Fibroblast of skin of left quadriceps (primary cell): ENCODE measurements at regions not wholly inside any gene's neighbourhood (a gene's known extent, or its start where the extent isn't known, plus 50 kb on each side); places are given as distances from the start of the nearest gene placed in this dataset.

ENCODE experiments used
- DNase-seq, 2 experiments: peaks; one replicate each; pipeline ENCODE4 v3.0.0-alpha.2; 2013; ENCODE audit warnings: low read depth in 2 of 2

GRCh38 chr3:22111226-22111625 is 360.2 kb upstream of the ZNF385D start:
- DNase-seq: no peak

GRCh38 chr3:22113453-22113852 is 362.4 kb upstream of the ZNF385D start:
- no peak for DNase-seq

- peak in 1 of 2 experiments; percentile 3 for DNase-seq
Measured at GRCh38 chr3:22115581-22115980, 364.6 kb upstream of the ZNF385D start.

DNA sequence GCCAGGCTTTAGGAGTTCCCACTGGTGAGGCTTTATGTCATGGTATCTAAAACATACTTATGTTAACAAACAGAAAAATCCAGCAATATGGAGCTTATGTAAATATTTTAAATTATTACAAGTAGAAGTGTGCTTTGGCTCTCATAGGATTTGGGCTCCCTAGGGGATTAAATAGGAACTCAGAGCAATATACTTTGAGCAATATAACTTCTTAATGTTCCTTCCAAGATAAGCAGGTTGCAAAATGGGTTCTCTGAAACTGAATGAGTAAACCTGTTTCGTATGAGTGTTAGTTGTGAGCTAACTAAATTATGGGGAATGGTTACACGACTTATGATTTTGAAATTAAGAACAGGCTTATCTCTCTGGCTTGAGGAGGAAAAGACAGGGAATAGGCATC is 366.1 kb upstream of the ZNF385D start:
- no peak for DNase-seq

- DNase-seq: peak in 1 of 2 experiments; percentile 25
Measured at GRCh38 chr3:22117751-22118346, 366.8 kb upstream of the ZNF385D start.

- no peak for DNase-seq
Measured at GRCh38 chr3:22118542-22118941, 367.5 kb upstream of the ZNF385D start.

- DNase-seq: no peak
Measured at GRCh38 chr3:22121068-22121701, 370.2 kb upstream of the ZNF385D start.

- DNase-seq: no peak
Measured at GRCh38 chr3:22122567-22122966, 371.6 kb upstream of the ZNF385D start.

GRCh38 chr3:22129101-22129500 is 378.1 kb upstream of the ZNF385D start:
- DNase-seq: no peak

DNA sequence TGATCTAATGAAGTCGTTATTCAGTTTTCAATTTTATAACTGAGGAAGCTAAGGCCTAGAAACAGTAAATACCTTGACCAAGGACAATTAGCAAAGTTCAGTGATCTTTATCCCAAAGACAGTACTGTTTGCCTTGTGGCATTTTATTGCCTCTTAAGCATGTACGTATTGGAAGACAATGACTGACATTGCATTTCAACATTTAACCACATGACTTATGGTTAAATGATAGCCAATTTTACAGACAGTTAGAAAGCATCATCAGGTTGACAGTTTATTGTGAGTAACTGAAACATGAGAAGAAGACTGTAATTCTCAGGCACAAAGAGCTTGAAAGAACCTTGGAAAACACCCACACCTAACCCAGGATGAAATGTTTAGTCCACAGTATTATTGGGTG is 390.8 kb upstream of the ZNF385D start:
- no peak for DNase-seq

- no peak for DNase-seq
Measured at GRCh38 chr3:22147161-22147560, 396.2 kb upstream of the ZNF385D start.

- DNase-seq: no peak
Measured at GRCh38 chr3:22156868-22157267, 405.9 kb upstream of the ZNF385D start.

DNA sequence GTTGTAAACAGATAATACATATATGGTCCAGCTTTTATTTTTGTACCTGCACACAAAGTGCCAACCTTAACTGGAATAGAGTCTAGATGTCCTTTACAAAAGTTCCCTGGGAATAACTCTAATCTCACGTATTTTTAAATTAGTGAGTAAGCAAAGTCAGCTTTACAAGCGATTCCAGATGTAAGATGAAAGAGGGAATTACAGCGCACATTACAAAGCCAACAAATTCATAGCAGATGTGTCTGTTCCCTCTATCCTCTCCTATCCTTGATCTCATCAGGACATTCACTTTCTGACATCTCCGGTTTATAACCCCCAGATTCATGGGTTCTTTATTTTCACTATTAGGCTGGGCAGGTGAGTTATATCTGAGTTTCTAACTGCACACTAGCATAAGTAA is 406.8 kb upstream of the ZNF385D start:
- DNase-seq: peak in 1 of 2 experiments; percentile 2

- no peak for DNase-seq
Measured at GRCh38 chr3:22159004-22159695, 408.1 kb upstream of the ZNF385D start.

DNA sequence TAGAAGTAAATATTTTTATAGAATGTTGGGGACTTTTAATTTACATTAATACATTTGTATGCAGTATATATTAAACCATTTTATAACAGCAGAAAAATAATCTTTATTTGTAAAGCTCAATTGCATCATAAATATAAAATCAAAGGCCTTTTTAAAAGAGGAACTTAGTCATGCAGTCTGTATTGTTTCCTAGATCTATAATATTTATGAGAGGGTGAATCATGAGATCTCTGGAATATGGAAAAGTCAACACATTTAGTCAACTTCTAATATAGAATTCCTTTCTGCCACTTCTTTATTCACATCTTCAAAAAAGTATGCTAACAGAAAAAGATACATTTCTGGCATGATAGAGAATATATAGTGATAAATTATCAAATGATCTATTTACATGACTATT is 410.3 kb upstream of the ZNF385D start:
- no peak for DNase-seq

- no peak for DNase-seq
Measured at GRCh38 chr3:22170370-22170769, 419.4 kb upstream of the ZNF385D start.

GRCh38 chr3:22172964-22173363 is 422.0 kb upstream of the ZNF385D start:
- DNase-seq: no peak

GRCh38 chr3:22175947-22176346 is 424.9 kb upstream of the ZNF385D start:
- no peak for DNase-seq

DNA sequence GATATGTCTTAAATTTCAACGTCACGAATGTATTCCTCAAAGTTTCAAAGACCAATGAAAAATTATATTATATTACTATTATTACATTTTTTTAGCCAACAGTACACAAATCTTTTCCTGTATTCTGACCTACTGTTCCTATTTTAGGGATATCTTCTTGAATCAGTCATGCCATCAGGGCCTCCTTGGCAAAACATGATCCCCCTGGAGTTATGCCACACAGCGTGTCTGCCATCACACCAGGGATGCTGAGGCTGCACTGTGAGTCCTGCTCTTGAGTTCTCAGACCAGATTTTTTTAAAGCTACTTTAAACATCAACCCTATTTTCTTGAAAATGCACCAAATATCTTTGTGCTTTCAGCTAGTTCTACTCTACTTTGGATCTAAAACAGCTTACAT is 425.9 kb upstream of the ZNF385D start:
- DNase-seq: no peak

GRCh38 chr3:22189616-22190015 is 438.6 kb upstream of the ZNF385D start:
- no peak for DNase-seq

DNA sequence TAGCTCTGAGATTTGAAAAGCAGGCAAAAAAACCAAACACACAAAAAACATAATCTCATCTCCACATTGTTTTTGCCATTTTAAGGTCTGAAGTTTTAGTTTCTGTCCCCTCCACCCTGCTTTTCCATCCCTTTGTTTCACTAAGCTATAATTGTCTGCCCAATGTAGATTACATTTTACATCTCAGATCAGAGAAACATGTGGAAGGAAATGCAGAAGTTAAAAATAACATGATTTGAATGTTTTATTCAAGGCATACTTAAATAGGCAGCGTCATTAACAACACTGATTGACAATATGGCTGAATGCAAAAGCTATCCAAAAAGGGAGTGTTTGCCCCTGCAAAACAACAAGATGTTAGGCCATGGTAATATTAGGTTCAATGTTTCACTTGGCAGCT is 448.1 kb upstream of the ZNF385D start:
- DNase-seq: no peak

DNA sequence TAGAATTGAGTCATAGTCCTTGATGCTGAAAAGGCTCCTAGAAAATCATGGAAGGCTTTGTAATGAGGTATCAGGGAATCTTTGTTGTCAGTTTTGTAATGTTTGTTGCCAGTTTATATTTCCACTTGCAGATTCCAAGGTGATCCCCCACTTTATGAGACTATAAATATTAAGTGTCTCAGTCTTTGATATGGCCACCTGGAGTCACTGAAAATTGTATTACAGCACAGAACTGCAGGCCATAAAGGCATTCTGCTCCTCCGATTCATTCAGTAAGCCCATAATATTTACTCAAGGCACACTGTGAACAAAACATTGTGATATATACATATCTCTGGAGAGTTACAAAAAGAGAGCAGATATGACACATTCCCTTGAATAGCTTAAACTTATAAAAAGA is 457.8 kb upstream of the ZNF385D start:
- no peak for DNase-seq

DNA sequence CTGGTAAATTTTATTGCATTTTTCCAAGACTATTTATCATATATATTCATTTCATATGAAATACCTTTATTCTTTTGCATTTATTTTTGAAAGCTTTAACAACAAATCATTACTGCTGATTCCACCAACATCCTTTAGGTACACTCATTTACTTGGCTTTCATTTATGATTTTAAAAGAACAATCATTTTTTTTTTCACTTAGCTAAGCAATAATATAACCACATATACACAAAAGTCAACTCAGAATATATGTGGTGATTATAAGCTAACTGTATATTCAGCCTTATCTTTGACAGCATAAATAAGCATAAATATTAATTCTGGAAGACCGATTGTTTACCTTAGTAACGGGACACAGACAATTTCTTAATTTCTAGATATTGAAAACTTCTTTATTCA is 458.6 kb upstream of the ZNF385D start:
- DNase-seq: no peak
